Heart left ventricle (tissue), 13 donors: ENCODE measurements at regions not wholly inside any gene's neighbourhood (a gene's known extent, or its start where the extent isn't known, plus 50 kb on each side); places are given as distances from the start of the nearest gene placed in this dataset.

Source experiments
- CTCF ChIP-seq, 12 donors: fragments of 200-600 bp; sonication (generic) in 4 of 12; IDR thresholded peaks; one replicate each; pipeline versions ENCODE4 v1.5.0 to v1.8.0; 2018 to 2022; ENCODE audit warnings: antibody characterized with exemption in 12 of 12, mild to moderate bottlenecking in 5 of 12
- POLR2A ChIP-seq, 2 donors: fragments of 450-650 bp; IDR thresholded peaks; one replicate each; pipeline ENCODE4 v1.6.1; 2017; ENCODE audit warnings: antibody characterized with exemption in 2 of 2, mild to moderate bottlenecking in 2 of 2, moderate library complexity in 2 of 2
- donor health status: ischemic (EF 13 %, LVEDD 7.1; RV severe dilation, severe dysfunction).
- donor health status: DM: no; HTN: yes; CAD: no.
- donor health status: DM: no; HTN: no; CAD: no.
- donor health status: ischemic (EF 25% LVEDD 6.9; RV normal size, moderate dysfunction).
- donor health status: ischemic (EF 25% LVEDD 5.7; RV mildly dilated, moderate dysfunction).
- donor health status: ischemic (EF 35%, LVEDD 5.7; RV mildly dilated, moderate dysfunction).
- donor health status: nonischemic (EF 11% LVEDD 7.7; RV severe dilation, severe dysfunction).
- donor health status: DM: yes; HTN: yes; CAD: no.
- donor health status: PGD.
- donor health status: ischemic (EF 29% LVEDD 5.4; RV normal size, mild dysfunction).
- donor health status: nonischemic (EF 23%, LVEDD 6.1; RV moderate dilation, normal function).

GRCh38 chr20:20915844-20916243 is 190.3 kb downstream of the LINC00237 start:
- TF ChIP-seq CTCF (IDR thresholded peaks at IDR 0.05): no peak
- TF ChIP-seq POLR2A (IDR thresholded peaks at IDR 0.05): no peak
